ENCODE measurements at regions not wholly inside any gene's neighbourhood (a gene's known extent, or its start where the extent isn't known, plus 50 kb on each side); places are given as distances from the start of the nearest gene placed in this dataset.

DNA sequence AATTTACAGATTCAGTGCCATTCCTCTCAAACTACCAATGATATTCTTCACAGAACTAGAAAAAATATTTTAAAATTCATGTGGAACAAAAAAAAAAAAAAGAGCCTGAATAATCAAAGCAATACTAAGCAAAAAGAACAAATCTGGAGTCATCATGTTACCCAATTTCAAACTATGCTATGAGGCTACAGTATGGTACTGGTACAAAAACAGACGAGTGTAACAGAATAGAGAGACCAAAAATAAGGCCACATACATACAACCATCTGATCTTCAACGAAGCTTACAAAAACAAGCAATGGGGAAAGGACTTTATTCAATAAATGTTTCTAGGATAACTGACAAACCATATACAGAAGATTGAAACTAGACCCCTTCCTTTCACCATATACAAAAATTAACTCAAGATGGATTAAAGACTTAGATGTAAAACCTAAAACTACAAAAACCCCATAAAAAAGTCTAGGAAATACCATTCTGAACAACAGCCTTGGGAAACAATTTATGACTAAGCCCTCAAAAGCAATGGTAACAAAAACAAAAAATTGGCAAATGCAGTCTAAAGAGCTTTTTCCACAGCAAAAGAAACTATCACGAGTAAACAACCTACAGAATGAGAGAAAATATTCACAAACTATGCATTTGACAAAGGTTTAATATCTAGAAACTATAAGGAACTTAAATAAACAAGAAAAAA is 207.7 kb downstream of the PTN start:
- Histone ChIP-seq H3K9me3 (ENCODE audit: control insufficient read depth, low read length) (no peaks in the 10 kb centered on the region), H3K27ac (ENCODE audit: low read depth, low read length) (no peak overlapping the region), H3K36me3 (ENCODE audit: control insufficient read depth, insufficient read depth, low read length) (no peaks in the 10 kb centered on the region), H3K9ac (ENCODE audit: extremely low read depth, low read length, poor library complexity, severe bottlenecking) (no peak overlapping the region), H3K4me3 (ENCODE audit: low read length) (no peak overlapping the region), H3K27me3 (ENCODE audit: control insufficient read depth, insufficient read depth, low read length, poor library complexity, severe bottlenecking) (no peaks in the 10 kb centered on the region), H3K4me1 (ENCODE audit: control insufficient read depth, insufficient read depth, low read length) (no peaks in the 10 kb centered on the region)
- no peak for DNase-seq
- 61 to 84% methylated on average over 2 to 3 of the region's 3 CpGs for WGBS, 2 experiments (ENCODE audit: insufficient coverage in 1 of 2, insufficient read length in 1 of 2)
- TF ChIP-seq, protein P1, sequence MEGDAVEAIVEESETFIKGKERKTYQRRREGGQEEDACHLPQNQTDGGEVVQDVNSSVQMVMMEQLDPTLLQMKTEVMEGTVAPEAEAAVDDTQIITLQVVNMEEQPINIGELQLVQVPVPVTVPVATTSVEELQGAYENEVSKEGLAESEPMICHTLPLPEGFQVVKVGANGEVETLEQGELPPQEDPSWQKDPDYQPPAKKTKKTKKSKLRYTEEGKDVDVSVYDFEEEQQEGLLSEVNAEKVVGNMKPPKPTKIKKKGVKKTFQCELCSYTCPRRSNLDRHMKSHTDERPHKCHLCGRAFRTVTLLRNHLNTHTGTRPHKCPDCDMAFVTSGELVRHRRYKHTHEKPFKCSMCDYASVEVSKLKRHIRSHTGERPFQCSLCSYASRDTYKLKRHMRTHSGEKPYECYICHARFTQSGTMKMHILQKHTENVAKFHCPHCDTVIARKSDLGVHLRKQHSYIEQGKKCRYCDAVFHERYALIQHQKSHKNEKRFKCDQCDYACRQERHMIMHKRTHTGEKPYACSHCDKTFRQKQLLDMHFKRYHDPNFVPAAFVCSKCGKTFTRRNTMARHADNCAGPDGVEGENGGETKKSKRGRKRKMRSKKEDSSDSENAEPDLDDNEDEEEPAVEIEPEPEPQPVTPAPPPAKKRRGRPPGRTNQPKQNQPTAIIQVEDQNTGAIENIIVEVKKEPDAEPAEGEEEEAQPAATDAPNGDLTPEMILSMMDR (conservative IDR thresholded peaks at IDR 0.05) = no peak
- Mint-ChIP-seq H3K4me3 (no peak overlapping the region), H3K9me3 (peaks cover 8% of the 10 kb centered on the region), H3K27ac (no peak overlapping the region), H3K4me1 (no peaks in the 10 kb centered on the region), H3K36me3 (ENCODE audit: low read depth) (no peaks in the 10 kb centered on the region), H3K27me3 (ENCODE audit: insufficient read depth) (no peaks in the 10 kb centered on the region)

- H3K4me1 ChIP-seq (ENCODE audit: control insufficient read depth, insufficient read depth, low read length) = no peaks in the 10 kb centered on the region
Observed at GRCh38 chr7:137130751-137131158, 212.8 kb downstream of the PTN start.

DNA sequence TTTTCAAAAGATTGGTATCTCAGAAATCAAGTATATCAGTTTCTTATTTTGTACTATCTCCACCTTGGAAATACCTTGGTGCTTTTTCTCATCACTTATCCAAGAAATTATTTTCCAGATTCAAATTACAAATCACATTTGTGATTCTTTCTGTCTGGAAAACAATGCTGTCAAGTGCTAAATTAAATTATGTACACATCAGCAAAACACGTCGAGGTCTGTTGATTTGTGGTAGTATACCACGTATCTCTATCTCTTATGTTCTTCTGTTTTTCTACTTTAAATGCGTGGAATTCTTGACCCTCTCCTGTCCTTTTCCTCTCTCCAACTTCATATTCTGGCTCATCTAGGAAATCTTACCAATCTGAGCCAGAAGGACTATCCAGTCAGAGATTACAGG is 214.5 kb downstream of the PTN start:
- no peak overlapping the region for H3K27ac Mint-ChIP-seq
- Histone ChIP-seq H3K27ac (ENCODE audit: low read depth, low read length) (no peak overlapping the region), H3K4me1 (ENCODE audit: control insufficient read depth, insufficient read depth, low read length) (no peaks in the 10 kb centered on the region), H3K36me3 (ENCODE audit: control insufficient read depth, insufficient read depth, low read length) (no peaks in the 10 kb centered on the region), H3K9ac (ENCODE audit: extremely low read depth, low read length, poor library complexity, severe bottlenecking) (no peak overlapping the region), H3K9me3 (ENCODE audit: control insufficient read depth, low read length) (no peaks in the 10 kb centered on the region), H3K4me3 (ENCODE audit: low read length) (no peak overlapping the region), H3K27me3 (ENCODE audit: control insufficient read depth, insufficient read depth, low read length, poor library complexity, severe bottlenecking) (no peaks in the 10 kb centered on the region)
- no peak overlapping the region for H3K4me3 Mint-ChIP-seq
- 86 to 94% methylated on average over 4 of the region's 4 CpGs for WGBS, 2 experiments (ENCODE audit: insufficient coverage in 1 of 2, insufficient read length in 1 of 2)
- H3K9me3 Mint-ChIP-seq = no peaks in the 10 kb centered on the region
- TF ChIP-seq, protein P1 (conservative IDR thresholded peaks at IDR 0.05) = no peak
- no peak for DNase-seq
- no peaks in the 10 kb centered on the region for H3K4me1 Mint-ChIP-seq
- H3K36me3 Mint-ChIP-seq (ENCODE audit: low read depth) = no peaks in the 10 kb centered on the region
- no peaks in the 10 kb centered on the region for H3K27me3 Mint-ChIP-seq (ENCODE audit: insufficient read depth)

More at GRCh38 chr7:137130751-137131158, 212.8 kb downstream of the PTN start:
- Histone ChIP-seq H3K4me3 (ENCODE audit: low read length) (no peak overlapping the region), H3K27me3 (ENCODE audit: control insufficient read depth, insufficient read depth, low read length, poor library complexity, severe bottlenecking) (no peaks in the 10 kb centered on the region), H3K9me3 (ENCODE audit: control insufficient read depth, low read length) (no peaks in the 10 kb centered on the region), H3K36me3 (ENCODE audit: control insufficient read depth, insufficient read depth, low read length) (no peaks in the 10 kb centered on the region), H3K9ac (ENCODE audit: extremely low read depth, low read length, poor library complexity, severe bottlenecking) (no peak overlapping the region), H3K27ac (ENCODE audit: low read depth, low read length) (no peak overlapping the region)
- TF ChIP-seq, protein P1 (conservative IDR thresholded peaks at IDR 0.05) = no peak
- no peaks in the 10 kb centered on the region for H3K9me3 Mint-ChIP-seq
- H3K27me3 Mint-ChIP-seq (ENCODE audit: insufficient read depth) = no peaks in the 10 kb centered on the region
- H3K4me3 Mint-ChIP-seq = no peak overlapping the region
- H3K36me3 Mint-ChIP-seq (ENCODE audit: low read depth) = no peaks in the 10 kb centered on the region
- H3K27ac Mint-ChIP-seq = no peak overlapping the region
- 94 to 100% methylated on average over 3 of the region's 3 CpGs for WGBS, 2 experiments (ENCODE audit: insufficient coverage in 1 of 2, insufficient read length in 1 of 2)
- DNase-seq = no peak
- H3K4me1 Mint-ChIP-seq = no peaks in the 10 kb centered on the region

All from endodermal cell (in vitro differentiated cells).